ENCODE measurements at regions not wholly inside any gene's neighbourhood (a gene's known extent, or its start where the extent isn't known, plus 50 kb on each side); places are given as distances from the start of the nearest gene placed in this dataset.
"Not testable (repeated sequence)": the region's sequence is repeated elsewhere in the genome, so short reads cannot be mapped to it uniquely, and the experiment has no call there.

- no peak for DNase-seq
These were observed 222.9 kb downstream of the DSC3 start for GRCh38 chr18:30819619-30820018.

- DNase-seq, result no peak
These were observed 228.1 kb downstream of the DSC3 start for GRCh38 chr18:30814446-30814845.

GRCh38 chr18:30811580-30811979 lies 231.0 kb downstream of the DSC3 start:
- no peak for DNase-seq

DNA sequence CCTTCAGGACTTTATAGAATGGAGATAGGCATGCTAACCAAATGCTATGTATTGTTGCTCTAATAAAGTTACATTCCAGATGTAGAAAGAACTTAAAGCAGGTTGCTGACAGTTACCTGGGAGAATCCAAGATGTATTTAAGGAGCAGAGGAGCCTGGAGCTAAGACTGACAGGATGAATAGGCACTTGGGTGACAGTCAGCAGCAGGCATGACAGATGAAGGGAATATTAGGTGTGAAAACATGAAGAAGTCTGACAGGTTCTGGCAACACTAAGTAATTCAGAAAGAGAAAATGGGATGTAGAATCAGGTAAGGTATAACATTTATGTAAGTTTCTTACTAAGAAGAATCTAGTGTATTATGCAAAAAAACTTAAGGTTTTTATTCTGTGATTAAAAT lies 232.0 kb downstream of the DSC3 start:
- no peak for DNase-seq

GRCh38 chr18:30806823-30807222 lies 235.7 kb downstream of the DSC3 start:
- no peak for DNase-seq

- no peak for DNase-seq
These were observed 241.7 kb downstream of the DSC3 start for GRCh38 chr18:30800800-30801199.

DNA sequence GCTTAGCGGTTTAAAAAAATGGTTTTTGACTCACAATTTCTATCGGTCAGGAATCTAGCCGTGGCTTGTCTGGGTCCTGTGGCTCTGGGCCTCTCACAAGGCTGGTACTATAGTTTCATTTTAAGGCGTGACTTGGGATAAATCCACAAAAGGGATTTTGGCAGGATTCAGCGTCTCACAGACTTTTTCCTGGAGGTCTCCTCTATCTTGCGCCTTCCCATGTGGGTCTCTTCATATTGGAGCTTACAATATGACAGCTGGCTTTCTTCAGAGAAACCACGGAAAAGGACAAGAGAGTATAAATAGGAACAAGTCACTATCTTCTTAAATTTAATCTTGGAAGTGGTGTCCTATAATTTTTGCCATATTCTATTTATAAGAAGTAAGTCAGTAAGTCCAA lies 250.5 kb downstream of the DSC3 start:
- DNase-seq, result no peak

GRCh38 chr18:30788411-30788991 lies 254.0 kb downstream of the DSC3 start:
- not testable (repeated sequence) for DNase-seq

DNA sequence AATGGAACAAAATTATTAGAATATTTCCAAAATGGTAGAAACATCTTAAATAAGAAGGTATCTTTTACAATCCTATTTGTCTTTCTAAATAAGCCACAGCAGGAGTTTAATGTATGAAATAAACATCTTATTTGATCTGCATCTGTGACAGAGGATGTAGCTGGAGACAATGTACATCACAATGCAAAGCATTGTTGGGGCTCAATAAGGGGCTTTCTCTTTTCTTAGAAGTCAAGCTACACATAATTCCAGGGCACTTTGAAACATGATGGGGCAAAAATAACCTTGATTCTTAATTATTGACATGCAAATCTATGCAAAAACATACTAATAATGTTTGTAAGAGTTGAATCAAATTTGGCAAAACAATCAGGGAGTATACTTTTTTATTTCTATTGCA lies 255.1 kb downstream of the DSC3 start:
- DNase-seq, result no peak

GRCh38 chr18:30781601-30782000 lies 260.9 kb downstream of the DSC3 start:
- no peak for DNase-seq

GRCh38 chr18:30775629-30776028 lies 266.9 kb downstream of the DSC3 start:
- no peak for DNase-seq

DNA sequence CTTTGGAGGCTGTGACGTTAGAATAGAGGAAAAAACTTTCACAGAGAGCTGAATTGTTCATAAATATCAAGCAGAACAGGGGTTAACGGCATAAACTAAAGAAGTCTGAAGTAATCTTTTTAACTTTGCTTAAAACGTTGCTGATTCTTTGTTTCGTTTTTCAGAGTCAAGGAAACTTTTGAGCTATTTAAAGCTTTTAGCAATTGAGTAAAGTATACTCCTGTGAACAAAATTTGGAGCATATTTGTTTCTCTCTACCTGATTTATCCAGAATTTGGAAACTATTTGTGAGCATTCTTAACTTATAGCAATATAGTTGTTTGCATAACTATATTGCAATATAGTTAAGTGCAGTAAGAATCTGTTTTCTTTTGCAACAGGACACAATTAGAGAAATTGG lies 270.4 kb downstream of the DSC3 start:
- DNase-seq, result not testable (repeated sequence)

DNA sequence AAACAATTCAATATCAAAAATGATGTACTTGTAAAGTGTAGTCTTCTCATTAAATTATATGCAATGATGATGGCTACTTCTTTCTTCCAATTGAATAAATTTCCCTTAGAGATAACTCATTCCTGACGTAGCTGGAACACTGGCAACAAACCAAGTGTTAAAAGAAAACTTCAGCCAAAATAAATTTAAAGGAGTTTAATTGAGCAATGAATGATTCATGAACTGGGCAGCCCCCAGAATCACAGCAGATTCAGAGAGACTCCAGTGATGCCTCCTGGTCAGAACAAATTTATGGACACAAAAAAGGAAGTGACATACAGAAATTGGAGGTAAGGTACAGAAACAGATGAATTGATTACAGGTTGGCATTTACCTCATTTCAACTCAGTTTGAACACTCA lies 276.5 kb downstream of the DSC3 start:
- no peak for DNase-seq

- no peak for DNase-seq
These were observed 277.3 kb downstream of the DSC3 start for GRCh38 chr18:30765247-30765646.

DNA sequence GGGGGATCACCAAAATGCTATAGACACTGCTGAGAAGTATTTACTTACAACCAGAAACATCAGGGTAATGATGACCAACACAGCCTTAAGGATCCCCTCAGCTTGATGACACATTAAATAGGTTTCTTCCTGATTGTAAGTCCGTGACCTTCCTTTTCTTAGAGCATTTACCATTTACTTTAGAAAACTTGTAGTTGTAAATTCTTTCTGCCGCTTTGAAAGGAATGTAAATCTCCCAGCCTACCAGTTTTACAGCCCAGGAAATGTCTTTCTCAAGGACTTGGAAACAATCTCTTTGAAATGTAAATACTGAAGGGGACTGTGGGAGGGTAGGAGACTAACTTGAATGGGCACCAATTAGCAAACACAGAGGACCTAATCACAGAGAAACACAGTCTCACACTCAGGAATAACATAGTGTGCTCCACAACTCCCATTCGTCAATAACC lies 278.6 kb downstream of the DSC3 start:
- DNase-seq, result no peak

DNA sequence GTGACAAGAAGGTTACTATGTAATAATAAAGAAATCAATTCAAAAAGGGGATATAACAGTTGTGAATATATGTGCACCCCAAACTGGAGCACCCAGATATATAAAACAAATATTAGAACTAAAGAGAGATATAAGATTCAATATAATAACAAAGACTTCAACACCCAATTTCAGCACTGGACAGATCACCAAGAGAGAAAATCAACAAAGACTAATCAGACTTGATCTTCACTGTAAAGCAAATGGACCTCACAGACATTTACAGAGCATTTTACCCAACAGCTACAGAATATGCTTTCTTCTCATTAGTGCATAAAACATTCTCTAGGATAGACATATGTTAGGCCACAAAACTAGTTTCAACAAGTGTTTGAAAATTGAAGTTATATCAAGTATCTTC lies 287.7 kb downstream of the DSC3 start:
- DNase-seq, result no peak

DNA sequence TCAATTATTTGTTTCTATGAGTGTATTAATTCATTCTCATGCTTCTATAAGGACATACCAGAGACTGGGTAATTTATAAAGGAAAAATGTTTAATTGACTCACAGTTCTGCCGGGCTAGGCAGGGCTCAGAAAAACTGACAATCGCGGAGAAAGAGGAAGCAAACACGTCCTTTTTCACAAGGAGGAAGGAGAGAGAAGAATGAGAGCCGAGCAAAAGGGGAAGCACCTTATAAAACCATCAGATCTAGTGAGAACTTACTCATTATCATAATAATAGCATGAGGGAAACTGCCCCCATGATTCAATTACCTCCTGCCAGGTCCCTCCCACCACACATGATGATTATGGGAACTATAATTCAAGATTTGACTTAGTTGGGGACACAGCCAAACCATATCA lies 294.0 kb downstream of the DSC3 start:
- no peak for DNase-seq

DNA sequence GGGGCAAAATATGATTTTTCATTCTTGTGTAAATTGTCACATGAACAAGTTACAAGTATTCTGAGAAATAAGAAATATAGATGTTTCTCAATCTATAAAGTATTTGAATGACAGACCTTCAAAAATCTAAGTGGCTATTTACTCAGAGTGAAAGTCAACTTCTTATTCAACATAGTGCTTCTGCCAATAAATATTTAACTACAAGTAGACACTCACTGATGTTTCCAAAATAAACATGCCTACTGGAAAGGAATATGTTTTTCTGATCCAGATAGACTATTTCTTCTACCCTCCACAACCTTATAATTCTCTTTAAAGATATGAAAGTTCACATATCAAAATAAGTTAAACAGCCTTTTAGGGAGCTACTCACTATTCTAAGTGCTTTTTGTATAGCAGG lies 296.3 kb downstream of the DSC3 start:
- DNase-seq, result no peak

DNA sequence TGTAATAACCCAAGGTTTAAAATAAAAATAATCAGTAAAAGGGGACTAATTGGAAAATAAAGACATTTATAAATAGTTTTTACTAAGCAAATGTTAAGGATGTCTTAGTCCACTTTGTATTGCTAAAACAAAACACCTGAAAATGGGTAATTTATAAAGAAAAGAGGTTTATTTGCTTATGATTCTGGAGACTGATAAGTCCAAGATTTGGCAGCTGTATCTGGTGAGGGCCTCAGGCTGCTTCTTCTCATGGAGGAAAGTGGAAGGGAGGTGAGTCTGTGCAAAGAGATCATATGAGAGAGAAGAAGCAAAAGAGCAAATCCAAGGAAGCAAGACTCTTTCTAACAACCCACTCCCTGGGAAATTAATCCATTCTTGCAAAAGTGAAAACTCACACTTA lies 299.5 kb downstream of the DSC3 start:
- DNase-seq, result no peak

DNA sequence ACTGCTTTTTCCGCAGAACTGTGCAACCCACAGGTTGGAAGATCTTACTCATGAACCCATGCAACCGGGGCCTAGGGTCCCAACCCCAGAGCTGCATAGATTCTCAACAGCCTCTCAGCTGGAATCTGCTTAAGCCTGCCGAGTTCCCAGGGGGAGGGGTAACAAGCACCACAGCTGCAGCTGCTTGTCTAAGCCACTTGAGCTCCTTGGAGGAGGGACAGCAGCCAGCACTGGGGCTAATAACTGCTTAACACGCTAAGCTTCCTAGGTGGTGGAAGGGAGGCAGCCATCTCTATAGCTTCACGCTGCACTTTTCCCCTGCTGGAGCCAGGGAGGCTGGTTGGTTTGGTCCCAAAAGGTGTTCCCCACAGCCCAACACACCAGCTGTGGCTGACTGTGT lies 311.6 kb downstream of the DSC3 start:
- DNase-seq, result no peak

GRCh38 chr18:30727849-30728248 lies 314.7 kb downstream of the DSC3 start:
- no peak for DNase-seq

DNA sequence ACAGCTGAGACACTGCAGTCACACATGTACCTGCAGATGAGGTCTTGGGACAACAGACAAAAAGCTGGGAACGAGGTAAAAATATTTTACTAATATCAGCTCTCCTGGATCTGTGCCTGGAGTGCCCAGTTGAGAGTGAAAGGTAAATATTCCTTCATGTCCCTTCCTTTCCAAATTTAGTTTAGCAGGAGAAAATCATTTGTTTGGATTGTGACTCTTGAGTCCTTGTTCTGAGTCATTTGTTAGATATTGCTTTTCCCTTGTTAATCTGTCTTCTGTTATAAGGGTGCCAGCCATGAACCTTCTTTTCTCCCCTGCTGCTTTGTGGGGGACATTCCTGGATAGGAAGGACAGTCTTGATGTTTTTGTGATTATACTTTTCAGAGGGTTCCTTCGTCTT lies 329.2 kb downstream of the DSC3 start:
- DNase-seq, result no peak

DNA sequence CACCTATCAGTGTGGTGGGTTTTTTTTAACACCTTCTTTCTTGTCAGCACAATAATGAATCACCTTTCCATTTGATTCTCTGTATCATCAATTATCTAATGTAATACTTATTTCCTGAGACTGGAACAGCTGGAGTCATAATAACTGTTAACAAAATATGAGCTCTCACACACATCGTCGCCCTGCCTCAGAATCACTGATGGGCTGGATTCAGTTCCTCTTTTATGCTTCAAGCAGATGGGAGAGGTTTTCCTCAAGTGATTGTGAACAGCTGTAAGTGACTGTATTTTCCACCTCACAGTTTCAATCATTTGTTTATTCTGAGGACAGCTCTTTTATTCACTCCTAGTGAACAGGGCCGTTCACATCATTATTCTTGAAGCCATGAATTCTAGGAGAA lies 330.2 kb downstream of the DSC3 start:
- no peak for DNase-seq

DNA sequence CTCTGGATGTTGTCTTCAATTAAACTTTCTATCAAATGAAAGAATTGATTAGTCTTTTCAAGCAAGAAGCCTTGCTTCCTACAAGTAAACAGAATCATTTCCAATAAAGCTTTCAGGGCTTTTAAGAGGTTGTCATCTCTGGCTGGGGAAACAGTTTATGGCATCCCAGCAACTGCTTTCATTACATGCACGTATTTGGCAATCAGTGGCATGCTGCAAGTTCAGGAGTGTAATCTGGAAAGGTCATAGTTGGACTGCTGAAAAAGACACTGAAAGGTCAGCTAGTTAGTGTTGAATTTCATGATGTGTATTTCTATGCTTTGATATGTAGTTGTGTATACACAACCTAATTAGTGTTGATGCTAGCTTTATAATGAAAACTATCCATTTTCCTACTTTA lies 332.9 kb downstream of the DSC3 start:
- no peak for DNase-seq

GRCh38 chr18:30705943-30706342 lies 336.6 kb downstream of the DSC3 start:
- DNase-seq, result no peak

GRCh38 chr18:30698571-30698970 lies 344.0 kb downstream of the DSC3 start:
- DNase-seq, result no peak
